ENCODE measurements at regions not wholly inside any gene's neighbourhood (a gene's known extent, or its start where the extent isn't known, plus 50 kb on each side); places are given as distances from the start of the nearest gene placed in this dataset.
"Not testable (repeated sequence)": the region's sequence is repeated elsewhere in the genome, so short reads cannot be mapped to it uniquely, and the experiment has no call there.

- DNase-seq = no peak
Observed at GRCh38 chr5:116751684-116752083, 177.1 kb upstream of the SEMA6A start.

GRCh38 chr5:116750631-116751580 lies 176.3 kb upstream of the SEMA6A start:
- DNase-seq = no peak

- no peak for DNase-seq
Observed at GRCh38 chr5:116747881-116748280, 173.3 kb upstream of the SEMA6A start.

GRCh38 chr5:116746668-116747067 lies 172.0 kb upstream of the SEMA6A start:
- no peak for DNase-seq

DNA sequence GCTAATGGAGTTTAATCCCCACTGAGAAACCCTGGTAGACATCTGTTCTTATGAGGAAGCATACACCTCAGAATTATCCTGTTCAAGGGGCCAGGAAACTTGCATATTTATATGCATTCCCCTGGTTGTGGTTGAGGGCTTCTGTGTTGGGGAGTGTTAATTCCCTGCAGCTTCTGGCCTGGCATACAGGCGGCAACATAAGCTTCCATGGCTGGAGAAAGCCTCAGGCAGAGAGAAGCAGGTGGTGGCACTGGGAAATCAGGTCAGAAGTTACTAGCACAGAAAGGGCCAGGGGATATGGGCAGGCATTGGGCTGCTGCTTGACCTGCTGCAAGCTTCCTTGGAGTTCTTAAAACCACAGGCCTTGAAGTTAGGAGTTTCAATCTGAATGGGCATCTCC lies 166.1 kb upstream of the SEMA6A start:
- no peak for DNase-seq

GRCh38 chr5:116739571-116739970 lies 164.9 kb upstream of the SEMA6A start:
- DNase-seq = no peak

GRCh38 chr5:116738615-116739261 lies 164.1 kb upstream of the SEMA6A start:
- no peak for DNase-seq

DNA sequence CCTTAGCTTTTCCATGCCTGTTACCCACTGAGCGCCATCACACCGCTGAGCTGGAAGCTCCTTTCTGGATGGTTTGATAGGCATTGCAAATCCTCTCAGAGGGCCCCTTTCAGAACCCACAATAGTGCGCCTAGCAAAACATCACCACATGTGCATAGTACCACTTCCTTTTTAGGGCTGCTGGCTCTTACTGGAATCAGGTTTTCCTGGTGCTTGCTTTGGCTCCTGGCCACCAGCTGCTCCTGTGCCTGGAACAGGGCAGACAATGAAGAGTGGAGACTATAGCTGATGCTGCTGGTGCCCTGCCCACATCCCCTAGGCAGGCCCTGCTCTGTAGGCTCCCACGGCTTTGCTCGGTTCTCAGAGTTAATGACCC lies 163.6 kb upstream of the SEMA6A start:
- DNase-seq = no peak

DNA sequence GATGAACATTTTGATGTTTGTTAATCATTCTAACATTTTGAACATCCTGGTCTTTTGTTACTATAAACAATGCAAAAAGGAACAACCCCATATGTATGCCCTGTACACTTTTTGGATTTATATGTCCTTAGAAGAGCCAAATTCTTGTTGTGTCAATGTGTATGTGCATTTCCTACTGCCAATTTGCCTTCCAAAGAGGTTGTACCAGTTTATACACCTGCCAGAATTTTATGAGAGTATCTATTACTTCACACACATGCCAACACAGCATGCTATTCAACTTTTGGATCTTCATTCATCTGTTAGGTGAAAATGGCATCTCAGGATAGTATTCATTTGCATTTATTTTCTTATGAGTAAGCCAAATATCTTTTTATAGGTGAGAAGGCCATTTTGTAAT lies 162.0 kb upstream of the SEMA6A start:
- no peak for DNase-seq

- peak; percentile 27 for DNase-seq
Observed at GRCh38 chr5:116733991-116734975, 159.7 kb upstream of the SEMA6A start.

GRCh38 chr5:116732591-116732990 lies 158.0 kb upstream of the SEMA6A start:
- no peak for DNase-seq

GRCh38 chr5:116731432-116731831 lies 156.8 kb upstream of the SEMA6A start:
- DNase-seq = no peak

GRCh38 chr5:116730706-116731105 lies 156.1 kb upstream of the SEMA6A start:
- DNase-seq = no peak

DNA sequence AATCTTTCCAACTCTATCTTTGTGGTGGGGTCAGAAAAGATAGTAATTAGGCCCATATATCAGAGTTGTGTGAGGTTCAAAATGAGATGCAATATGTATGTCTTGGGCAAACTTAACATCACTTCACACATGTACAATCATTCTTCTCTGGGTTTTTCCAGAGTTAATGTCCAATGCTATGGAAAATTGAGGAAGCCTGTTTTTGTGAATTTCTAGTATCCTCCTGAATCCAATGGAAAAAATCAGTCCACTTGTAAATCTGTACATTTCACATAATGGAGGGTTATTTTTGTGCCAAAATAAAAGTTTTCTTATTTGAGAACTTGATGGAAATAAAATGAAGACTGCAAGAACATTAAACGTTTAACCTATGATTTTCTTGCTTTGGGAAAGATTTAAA lies 155.6 kb upstream of the SEMA6A start:
- no peak for DNase-seq

DNA sequence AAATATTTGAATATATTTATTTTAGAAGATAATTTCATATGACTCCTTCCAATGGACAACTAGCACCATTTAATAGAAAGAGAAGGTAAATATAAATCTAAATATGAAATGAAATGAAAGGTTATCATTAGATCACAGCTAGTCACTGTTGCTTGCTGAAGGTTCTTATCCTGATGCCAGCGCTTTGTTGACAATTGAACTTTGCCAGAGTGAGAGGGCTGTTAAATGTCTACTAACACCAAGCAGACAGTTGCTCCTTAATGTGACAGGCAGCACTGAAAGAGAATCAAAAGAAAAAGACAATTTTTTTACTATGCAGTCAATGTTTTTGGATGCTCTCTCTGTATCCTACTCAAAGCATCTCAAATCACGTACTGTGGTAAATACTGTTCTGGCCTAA lies 152.6 kb upstream of the SEMA6A start:
- no peak for DNase-seq

DNA sequence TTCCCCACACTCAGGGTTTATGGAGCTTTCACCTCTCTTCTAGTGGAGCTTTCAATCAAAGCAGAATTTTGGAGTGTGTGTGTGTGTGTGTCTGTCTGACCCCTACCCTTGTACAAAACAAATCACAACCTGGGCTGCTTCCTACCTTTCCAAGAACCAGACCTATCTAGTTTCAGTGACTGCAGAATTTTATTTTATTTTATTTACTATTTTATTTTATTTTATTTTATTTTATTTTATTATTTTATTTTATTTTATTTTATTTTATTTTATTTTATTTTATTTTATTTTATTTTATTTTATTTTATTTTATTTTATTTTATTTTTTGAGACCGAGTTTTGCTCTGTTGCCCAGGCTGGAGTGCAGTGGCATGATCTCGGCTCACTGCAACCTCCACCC lies 151.6 kb upstream of the SEMA6A start:
- DNase-seq = not testable (repeated sequence)

DNA sequence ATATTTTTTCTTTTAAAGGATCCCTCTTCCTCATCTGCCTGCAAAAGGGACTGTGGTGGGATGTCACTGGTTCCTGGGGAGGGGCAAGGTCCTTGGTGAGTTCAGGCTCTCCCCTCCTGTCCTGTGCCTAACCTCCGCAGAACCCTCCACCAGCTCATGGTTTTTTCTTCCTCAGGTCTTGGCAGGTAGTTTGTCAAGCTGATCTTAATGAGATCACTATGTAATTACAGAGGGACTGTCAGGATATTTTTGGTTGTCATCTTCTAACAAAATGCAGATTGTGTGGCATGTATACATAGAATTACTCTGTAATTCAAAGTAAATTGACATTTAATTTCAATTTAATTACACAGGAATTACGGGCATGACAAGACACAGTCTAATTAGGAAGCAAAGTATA lies 150.3 kb upstream of the SEMA6A start:
- no peak for DNase-seq

- no peak for DNase-seq
Observed at GRCh38 chr5:116722651-116723050, 148.0 kb upstream of the SEMA6A start.

DNA sequence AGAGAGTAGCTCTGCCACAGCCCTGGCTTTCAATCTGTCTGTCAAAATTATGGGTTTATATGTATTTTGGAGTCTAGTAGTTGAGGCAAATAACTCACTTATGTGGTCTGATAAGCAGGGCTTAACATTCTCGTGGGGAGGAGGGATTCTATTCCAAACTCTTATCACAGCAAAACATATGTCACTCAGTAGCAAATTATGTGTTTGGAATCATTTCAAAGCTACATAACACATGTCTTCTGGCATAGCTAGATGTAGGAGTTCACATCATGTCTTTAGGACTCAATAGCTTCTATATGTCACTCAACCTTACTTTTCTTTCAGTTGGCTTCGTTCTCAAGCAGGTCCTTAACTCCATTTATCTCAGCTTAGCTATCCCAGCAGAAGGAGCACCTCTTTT lies 144.5 kb upstream of the SEMA6A start:
- no peak for DNase-seq

GRCh38 chr5:116718317-116718716 lies 143.7 kb upstream of the SEMA6A start:
- no peak for DNase-seq

DNA sequence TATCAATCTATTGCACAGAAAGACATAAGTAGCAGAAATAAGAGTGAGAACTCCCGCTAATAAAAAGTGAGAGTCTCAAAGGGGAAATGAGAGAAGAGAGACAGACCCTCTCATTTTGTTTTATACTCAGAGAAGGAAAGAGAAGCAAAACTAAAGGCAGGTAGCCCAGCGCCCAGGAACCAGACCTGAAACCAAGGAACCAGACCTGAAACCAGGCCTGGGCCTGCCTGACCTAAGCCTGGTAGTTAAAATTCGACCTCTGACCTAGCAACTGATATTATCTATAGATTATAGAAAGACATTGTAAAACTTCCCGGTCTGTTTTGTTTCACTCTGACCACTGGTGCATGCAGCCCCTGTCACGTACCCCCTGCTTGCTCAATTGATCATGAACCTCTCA lies 134.5 kb upstream of the SEMA6A start:
- DNase-seq = no peak

GRCh38 chr5:116705121-116705519 lies 130.5 kb upstream of the SEMA6A start:
- not testable (repeated sequence) for DNase-seq

DNA sequence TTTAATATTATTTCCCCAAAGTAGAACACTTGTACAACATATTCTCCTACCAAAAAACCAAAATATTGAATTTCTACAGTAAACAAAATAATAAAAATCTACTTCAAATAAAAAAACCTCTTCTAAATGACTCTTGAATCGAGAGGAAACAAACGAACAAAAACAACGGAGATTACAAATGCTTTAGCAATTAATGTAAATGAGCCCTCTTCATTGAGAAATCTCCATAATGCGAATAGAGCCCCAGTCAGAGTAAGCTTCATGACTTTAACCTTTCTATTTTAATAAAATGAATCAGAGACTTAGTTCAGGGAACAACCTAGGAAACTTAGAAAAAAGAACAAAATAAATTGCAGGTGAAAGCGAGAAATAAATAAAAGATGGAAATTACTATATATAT lies 129.3 kb upstream of the SEMA6A start:
- DNase-seq = no peak
